Peyer's patch (tissue), 4 donors: ENCODE measurements at regions not wholly inside any gene's neighbourhood (a gene's known extent, or its start where the extent isn't known, plus 50 kb on each side); places are given as distances from the start of the nearest gene placed in this dataset.

Experiments used
- CTCF ChIP-seq, 6 experiments: fragments of 450-650 bp in 4 of 6; fragments of 200-600 bp in 2 of 6; sonication (generic) in 1 of 6; IDR thresholded peaks; one replicate each; pipeline ENCODE4 v1.5.1; 2017 to 2019; ENCODE audit warnings: antibody characterized with exemption in 6 of 6, mild to moderate bottlenecking in 3 of 6, moderate library complexity in 1 of 6
- POLR2A ChIP-seq, 2 donors: fragments of 450-650 bp; IDR thresholded peaks; one replicate each; pipeline ENCODE4 v1.5.1; 2017; ENCODE audit warnings: antibody characterized with exemption in 2 of 2, mild to moderate bottlenecking in 2 of 2, moderate library complexity in 2 of 2

DNA sequence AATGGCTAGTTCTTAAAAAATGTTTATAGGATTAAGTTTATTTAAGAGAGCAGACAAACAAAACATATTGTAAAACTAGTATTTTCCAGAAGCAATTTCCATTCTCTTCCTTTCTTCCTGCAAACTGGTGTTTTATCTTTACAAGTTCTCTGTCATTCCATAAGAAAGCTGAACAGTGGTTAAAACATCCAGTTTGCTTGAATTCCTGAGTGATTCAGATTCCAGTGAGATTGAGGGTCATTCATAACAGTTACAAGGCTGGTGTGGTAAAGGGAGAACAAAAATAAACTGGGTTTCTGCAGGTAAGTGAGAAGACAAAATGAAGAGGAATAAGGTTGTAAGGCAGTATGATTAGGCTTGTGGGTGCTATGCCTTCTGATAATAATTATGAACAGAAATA lies 544.8 kb upstream of the DIPK2B start:
- TF ChIP-seq CTCF (IDR thresholded peaks at IDR 0.05) (no peak), POLR2A (IDR thresholded peaks at IDR 0.05) (no peak)
